NCI-H460 (cell line): ENCODE measurements at regions not wholly inside any gene's neighbourhood (a gene's known extent, or its start where the extent isn't known, plus 50 kb on each side); places are given as distances from the start of the nearest gene placed in this dataset.

ENCODE experiments used
- DNase-seq: peaks from one replicate; pipeline ENCODE4 v3.0.0-alpha.2; 2016; ENCODE audit warnings: low read depth; ENCODE audit errors: extremely low read depth

DNA sequence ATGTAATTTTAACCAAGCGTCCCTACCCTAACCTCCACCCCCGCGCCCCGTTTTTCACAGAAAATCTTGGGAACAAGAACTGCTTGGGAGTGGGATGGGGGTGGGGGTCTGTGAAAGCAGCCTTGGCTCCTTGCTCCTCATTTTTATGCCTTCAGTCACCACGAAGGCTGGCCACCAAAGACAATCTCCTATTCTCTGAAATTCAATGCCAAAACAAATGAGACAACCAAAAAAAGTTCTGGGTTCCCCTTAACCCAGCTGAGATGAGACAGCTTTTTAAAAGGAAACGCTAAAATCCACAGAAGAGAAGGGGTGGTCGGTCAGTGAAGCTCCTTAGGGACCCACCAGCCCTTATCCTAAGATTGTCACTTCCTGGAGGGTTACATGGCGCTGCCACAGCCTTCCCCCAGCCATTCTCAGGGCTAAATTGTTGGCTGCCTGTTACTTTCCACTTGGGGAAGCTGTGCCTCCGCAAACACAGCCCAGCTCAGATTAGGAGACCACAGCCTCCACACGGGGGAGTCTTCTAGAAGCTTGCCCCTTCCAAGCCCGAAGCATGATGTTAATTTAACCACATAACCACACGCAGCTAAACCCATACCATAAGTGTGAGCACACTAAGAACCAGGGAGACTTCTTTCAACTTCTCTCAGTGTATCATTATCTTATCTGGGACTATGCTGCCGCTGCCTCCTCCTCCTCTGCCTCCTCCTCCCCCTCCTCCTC lies 136.3 kb downstream of the FOXD1 start:
- DNase-seq, result no peak

GRCh38 chr5:73311291-73312110 lies 137.1 kb downstream of the FOXD1 start:
- no peak for DNase-seq

GRCh38 chr5:73307645-73308355 lies 134.8 kb downstream of the TMEM174 start:
- DNase-seq, result no peak

DNA sequence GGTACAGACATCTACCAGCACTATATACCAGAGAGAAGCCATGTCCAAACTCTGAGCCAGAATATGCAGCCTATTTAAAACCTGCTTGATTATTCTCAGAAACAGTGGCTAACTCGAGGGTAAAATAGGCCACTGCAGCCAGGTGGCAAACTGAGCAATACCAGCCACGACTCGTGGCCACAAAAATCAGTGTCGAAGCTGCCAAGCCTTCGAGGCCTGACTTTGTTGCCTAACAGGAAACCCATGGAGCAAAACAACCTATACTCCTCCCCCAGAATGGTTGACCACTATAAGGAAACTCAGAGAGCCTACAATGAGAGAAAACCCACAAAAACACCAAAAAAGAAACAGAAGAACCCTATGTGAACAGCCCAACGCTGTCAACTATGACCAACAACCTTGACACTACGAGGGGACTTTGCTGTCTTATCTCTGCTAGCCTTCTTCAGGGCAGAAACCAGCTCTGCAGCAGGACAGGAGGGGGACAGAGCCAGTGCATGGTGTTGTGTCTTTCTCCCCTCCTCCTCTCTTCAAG lies 133.8 kb downstream of the TMEM174 start:
- DNase-seq, result no peak

- no peak for DNase-seq
Measured at GRCh38 chr5:73306078-73306719, 133.2 kb downstream of the TMEM174 start.

GRCh38 chr5:73305386-73305785 lies 132.4 kb downstream of the TMEM174 start:
- no peak for DNase-seq

GRCh38 chr5:73304381-73304780 lies 131.4 kb downstream of the TMEM174 start:
- no peak for DNase-seq

GRCh38 chr5:73303148-73304079 lies 130.4 kb downstream of the TMEM174 start:
- no peak for DNase-seq

DNA sequence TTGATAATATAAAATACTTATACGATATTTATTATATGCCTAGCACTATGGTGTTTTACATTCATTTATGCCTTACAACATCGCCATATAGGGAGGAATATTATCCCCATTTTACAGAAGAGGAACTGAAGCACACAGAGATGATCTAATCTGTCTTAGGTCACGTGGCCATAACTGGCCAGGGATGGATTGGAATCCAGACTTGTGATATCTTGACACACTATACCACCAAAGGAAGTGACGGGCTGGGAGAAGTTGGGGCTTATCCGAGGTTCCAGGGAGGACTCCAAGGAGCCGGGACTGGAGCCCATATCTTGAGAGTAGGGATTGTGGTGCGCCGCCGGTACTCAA lies 129.8 kb downstream of the TMEM174 start:
- DNase-seq, result no peak

DNA sequence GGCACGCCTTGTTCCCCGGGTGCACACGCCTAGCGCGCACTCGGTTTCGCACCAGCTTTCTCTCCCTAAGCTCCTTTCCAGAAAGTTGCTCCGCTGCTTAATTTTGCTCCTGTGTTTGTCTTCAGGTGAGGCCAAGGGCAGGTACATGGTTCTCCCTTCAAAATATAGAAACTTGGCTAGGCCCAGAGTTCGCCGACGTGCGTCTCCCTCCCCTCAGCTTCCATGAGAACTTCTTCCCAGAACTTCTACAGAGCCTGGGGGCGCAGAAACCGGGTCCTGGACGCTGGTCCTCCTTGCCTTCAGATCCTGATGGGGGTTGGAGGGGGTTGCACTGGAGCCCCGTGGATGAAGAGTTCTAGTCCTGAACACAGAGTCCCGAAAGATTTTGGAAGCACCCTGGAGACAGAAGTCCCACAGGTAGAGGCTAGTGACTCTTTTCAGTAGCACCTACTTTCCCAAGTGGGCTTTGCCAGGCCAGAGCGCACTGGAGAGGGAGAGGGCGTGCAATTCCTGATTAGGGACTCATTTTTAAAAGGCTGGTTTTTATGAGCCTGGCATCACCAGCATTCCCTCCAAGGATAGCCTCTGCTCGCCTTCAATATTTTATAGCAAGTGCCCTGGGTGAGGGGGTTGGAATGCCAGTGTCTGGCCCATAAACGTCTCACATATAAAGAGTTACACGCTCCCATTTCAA lies 128.4 kb downstream of the TMEM174 start:
- no peak for DNase-seq

DNA sequence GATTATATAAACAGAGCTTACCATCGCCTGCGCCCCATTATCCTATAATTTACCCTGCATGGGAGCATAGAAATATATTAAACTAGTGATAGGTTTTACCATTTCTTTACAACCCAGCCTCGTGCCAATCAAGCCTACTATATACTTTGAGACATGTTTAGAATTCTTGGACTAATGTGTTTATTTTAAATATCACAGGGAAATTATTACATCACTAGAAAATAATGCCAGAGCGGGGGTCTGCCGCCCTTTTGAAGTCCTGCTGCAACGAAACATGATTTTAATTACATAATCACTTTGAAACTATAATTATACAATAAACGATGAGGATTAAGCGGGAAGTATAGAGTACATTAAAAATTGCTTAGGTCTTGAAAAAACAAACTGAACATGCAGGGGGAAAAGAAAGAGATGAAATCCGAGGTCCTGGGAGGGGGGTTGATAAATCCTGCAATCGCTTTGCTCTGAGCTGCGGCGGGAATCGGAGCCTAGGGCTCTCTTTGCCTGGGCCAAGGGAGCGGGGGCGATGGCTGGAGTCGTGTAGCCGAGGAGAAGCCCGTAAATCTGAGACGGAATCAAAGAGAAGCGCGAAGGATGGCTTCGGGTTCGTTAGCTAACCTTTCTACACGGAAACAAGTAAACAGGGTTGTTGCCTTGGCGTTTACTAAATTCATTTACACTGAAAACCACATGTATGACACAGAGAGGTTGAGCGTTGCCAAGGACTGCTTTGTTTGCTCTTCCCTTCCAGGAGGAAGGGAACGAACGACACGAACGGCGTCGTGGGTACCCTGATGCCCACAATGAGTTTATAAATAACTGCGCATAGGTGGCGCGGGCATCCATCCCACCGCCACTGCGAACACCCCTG lies 127.6 kb downstream of the TMEM174 start:
- DNase-seq, result no peak

DNA sequence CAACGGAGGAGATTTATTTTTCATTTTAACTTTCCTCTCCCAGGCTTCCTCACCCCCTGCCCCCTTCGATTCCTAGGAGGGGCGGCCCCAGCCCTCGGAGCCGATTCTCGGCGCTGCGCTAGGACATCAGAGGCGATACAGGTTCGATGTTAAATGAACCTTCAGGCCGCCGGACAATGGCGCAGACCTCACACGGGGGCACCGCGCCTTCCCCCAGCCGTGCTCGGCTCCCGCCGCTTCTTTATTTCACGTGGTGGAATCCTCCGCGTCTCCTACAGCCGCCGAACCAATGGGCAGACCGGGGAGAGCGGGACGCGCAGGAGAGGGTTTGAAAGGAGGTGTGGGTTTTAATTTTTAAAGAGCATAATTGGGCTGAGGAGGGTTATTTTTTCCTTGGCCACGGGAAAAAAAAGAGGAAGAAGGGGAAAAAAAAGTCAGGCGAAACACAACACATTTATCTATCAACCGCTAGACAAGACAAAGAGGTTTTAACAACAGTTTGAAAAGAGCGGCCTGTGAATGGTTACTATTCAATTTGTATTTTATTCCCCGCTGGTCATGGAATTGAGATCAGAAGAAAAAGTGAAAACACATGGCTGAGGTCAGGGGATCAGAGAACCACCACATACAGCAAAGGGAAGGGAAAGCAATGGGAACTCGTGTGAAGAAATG lies 126.8 kb downstream of the TMEM174 start:
- no peak for DNase-seq

- no peak for DNase-seq
Measured at GRCh38 chr5:73298772-73299630, 126.0 kb downstream of the TMEM174 start.

GRCh38 chr5:73298251-73298771 lies 125.3 kb downstream of the TMEM174 start:
- no peak for DNase-seq

GRCh38 chr5:73297430-73297829 lies 124.4 kb downstream of the TMEM174 start:
- DNase-seq, result no peak

GRCh38 chr5:73296772-73297171 lies 123.8 kb downstream of the TMEM174 start:
- no peak for DNase-seq
